HUES48 (cell line): ENCODE measurements at regions not wholly inside any gene's neighbourhood (a gene's known extent, or its start where the extent isn't known, plus 50 kb on each side); places are given as distances from the start of the nearest gene placed in this dataset.

Experiments used
- H3K27ac ChIP-seq: one replicate; pipeline ENCODE4 v1.7.0; 2013; ENCODE audit warnings: low read depth, low read length, inconsistent platforms
- H3K27me3 ChIP-seq: 2 replicates; pipeline ENCODE4 v1.6.1; 2013; ENCODE audit warnings: mild to moderate bottlenecking, low read length; ENCODE audit not compliant: control insufficient read depth, insufficient read depth
- H3K36me3 ChIP-seq: 2 replicates; pipeline ENCODE4 v1.6.1; 2013; ENCODE audit warnings: low read length; ENCODE audit not compliant: control insufficient read depth, insufficient read depth
- H3K4me1 ChIP-seq: 2 replicates; pipeline ENCODE4 v1.6.1; 2013; ENCODE audit warnings: mild to moderate bottlenecking, low read length; ENCODE audit not compliant: control insufficient read depth, insufficient read depth
- H3K4me3 ChIP-seq: 2 replicates; pipeline ENCODE4 v1.5.1; 2013; ENCODE audit warnings: mild to moderate bottlenecking, low read depth, low read length
- H3K9ac ChIP-seq: 2 replicates; pipeline ENCODE4 v1.6.1; 2013; ENCODE audit warnings: mild to moderate bottlenecking, low read depth, low read length, moderate library complexity
- H3K9me3 ChIP-seq: 2 replicates; pipeline ENCODE4 v1.6.1; 2013; ENCODE audit warnings: low read length; ENCODE audit not compliant: control insufficient read depth, insufficient read depth

DNA sequence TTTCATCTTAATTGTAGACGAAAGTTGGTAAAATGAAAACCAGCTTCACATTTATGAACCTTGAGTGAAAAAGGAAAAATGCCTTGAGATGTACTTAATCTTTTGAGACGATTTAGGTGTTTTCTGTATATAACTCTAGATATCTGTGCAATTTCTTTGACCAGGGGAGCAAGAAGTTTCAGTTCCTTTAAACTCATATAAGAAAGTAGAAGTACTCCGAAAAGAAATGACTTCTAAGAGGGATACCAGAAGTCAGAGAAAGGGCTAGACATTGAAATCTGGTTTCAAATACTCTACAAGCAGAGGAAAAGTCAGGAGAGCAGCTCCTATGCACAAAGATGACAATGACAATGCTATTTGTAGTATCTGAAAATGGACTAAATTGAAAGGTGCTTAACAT is 303.7 kb downstream of the BAMBI start:
- Histone ChIP-seq H3K4me3 (no peak overlapping the region), H3K4me1 (peaks cover 4% of the 10 kb centered on the region; the same call in 1 of the 2 replicates), H3K27me3 (no peaks in the 10 kb centered on the region), H3K36me3 (no peaks in the 10 kb centered on the region), H3K9ac (no peak overlapping the region), H3K27ac (no peak overlapping the region), H3K9me3 (no peaks in the 10 kb centered on the region)

- Histone ChIP-seq H3K9me3 (no peaks in the 10 kb centered on the region), H3K9ac (no peak overlapping the region), H3K4me1 (no peaks in the 10 kb centered on the region), H3K36me3 (no peaks in the 10 kb centered on the region), H3K27ac (no peak overlapping the region), H3K4me3 (no peak overlapping the region), H3K27me3 (no peaks in the 10 kb centered on the region)
Observed at GRCh38 chr10:28982974-28983373, 305.7 kb downstream of the BAMBI start.

- no peaks in the 10 kb centered on the region for H3K9me3 ChIP-seq
- no peaks in the 10 kb centered on the region for H3K36me3 ChIP-seq
- no peak overlapping the region for H3K4me3 ChIP-seq
- H3K27ac ChIP-seq, result no peak overlapping the region
- no peaks in the 10 kb centered on the region for H3K4me1 ChIP-seq
- no peak overlapping the region for H3K9ac ChIP-seq
- H3K27me3 ChIP-seq, result no peaks in the 10 kb centered on the region
Observed at GRCh38 chr10:28983799-28984198, 305.1 kb upstream of the LYZL1 start.

- Histone ChIP-seq H3K9ac (no peak overlapping the region), H3K36me3 (no peaks in the 10 kb centered on the region), H3K9me3 (no peaks in the 10 kb centered on the region), H3K27ac (no peak overlapping the region), H3K4me1 (no peaks in the 10 kb centered on the region), H3K27me3 (no peaks in the 10 kb centered on the region), H3K4me3 (no peak overlapping the region)
Observed at GRCh38 chr10:28984431-28984830, 304.4 kb upstream of the LYZL1 start.

DNA sequence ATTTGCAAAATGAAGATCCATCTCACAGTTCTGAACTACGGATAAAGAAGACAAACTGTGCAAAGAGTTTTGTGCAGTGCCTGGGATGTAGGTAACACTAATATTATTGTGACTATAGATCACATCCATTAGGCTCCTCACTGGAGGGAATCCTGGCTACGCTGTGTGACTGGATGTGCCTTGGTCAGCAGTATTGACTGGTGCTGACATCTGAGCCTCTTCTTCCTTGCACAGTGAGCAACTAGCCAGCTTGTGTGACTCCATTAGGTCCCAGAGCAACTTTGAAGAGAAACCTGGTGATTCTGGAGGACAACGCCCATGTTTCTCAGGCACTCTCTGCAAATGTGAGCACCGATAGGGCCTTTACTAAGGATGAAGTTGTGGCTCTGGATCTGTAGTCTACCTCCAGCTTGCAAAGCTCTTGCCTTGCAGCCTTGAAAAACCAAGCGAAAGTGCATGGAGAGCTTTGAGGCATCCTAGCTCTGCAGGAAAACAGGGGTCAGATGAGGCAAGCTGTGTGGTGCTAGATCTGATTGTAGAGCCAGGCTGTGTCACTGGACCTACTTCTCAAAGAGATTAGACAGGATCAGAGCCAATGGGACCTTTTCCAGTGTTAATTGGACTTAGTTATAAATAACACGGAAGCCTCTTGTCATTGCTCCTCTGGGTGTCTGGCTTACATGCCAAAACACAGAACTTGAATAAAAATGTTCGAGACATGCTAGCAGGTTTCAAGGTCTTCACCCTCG is 303.6 kb upstream of the LYZL1 start:
- no peaks in the 10 kb centered on the region for H3K9me3 ChIP-seq

DNA sequence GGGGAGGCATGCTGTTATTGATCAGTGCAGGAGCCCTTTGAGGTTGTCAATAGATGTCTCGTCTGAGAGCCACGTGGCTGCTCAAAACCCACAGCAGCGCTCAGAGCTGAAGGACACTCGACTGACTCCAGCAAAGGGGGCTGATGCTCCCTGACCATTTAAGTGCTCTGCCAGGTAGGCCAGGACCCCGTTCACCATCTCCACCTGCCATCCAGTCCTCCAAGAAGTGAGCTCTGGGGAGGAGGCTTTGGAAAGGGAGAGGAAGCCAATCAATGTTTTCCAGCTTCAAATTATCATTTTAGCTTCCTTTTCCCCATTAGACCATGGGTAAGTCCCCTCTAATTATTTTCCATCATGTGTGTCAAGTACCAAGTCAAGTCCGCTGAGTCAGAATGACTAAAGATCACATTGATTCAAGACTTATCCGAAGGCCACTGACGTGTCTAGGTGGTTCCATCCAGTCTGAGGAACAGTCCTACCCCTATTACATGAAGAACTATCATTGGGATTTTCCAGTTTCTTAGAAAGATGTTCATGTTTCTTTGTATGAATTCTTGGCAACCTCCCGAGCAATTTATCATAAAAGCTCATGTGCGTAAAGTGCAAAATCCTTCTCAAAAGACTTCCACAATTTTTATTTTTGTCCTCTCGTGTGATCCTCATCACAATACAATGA is 302.6 kb upstream of the LYZL1 start:
- Histone ChIP-seq H3K9ac (no peak overlapping the region), H3K27ac (no peak overlapping the region), H3K9me3 (no peaks in the 10 kb centered on the region)

More for the DNA sequence above, 303.6 kb upstream of the LYZL1 start:
- Histone ChIP-seq H3K27ac (no peak overlapping the region), H3K4me1 (no peaks in the 10 kb centered on the region), H3K36me3 (no peaks in the 10 kb centered on the region), H3K27me3 (no peaks in the 10 kb centered on the region), H3K4me3 (no peak overlapping the region), H3K9ac (no peak overlapping the region)

GRCh38 chr10:28986856-28987255 is 302.0 kb upstream of the LYZL1 start:
- Histone ChIP-seq H3K4me3 (no peak overlapping the region), H3K9ac (no peak overlapping the region), H3K36me3 (no peaks in the 10 kb centered on the region), H3K9me3 (no peaks in the 10 kb centered on the region), H3K27me3 (no peaks in the 10 kb centered on the region), H3K4me1 (0 out of 2 replicates have a peak, but pooled peaks cover under 1% of the 10 kb centered on the region), H3K27ac (no peak overlapping the region)

More for the DNA sequence above, 302.6 kb upstream of the LYZL1 start:
- H3K36me3 ChIP-seq, result no peaks in the 10 kb centered on the region
- H3K27me3 ChIP-seq, result no peaks in the 10 kb centered on the region
- no peaks in the 10 kb centered on the region for H3K4me1 ChIP-seq
- H3K4me3 ChIP-seq, result no peak overlapping the region

- Histone ChIP-seq H3K4me1 (0 out of 2 replicates have a peak, but pooled peaks cover 5% of the 10 kb centered on the region), H3K9ac (no peak overlapping the region), H3K4me3 (no peak overlapping the region), H3K27me3 (no peaks in the 10 kb centered on the region), H3K27ac (no peak overlapping the region), H3K36me3 (no peaks in the 10 kb centered on the region), H3K9me3 (no peaks in the 10 kb centered on the region)
Observed at GRCh38 chr10:28987555-28988320, 301.1 kb upstream of the LYZL1 start.

GRCh38 chr10:28988980-28989379 is 299.9 kb upstream of the LYZL1 start:
- no peak overlapping the region for H3K9ac ChIP-seq
- no peak overlapping the region for H3K27ac ChIP-seq
- H3K27me3 ChIP-seq, result no peaks in the 10 kb centered on the region
- H3K4me3 ChIP-seq, result no peak overlapping the region
- no peaks in the 10 kb centered on the region for H3K9me3 ChIP-seq
- no peaks in the 10 kb centered on the region for H3K36me3 ChIP-seq
- 0 out of 2 replicates have a peak, but pooled peaks cover 5% of the 10 kb centered on the region for H3K4me1 ChIP-seq

DNA sequence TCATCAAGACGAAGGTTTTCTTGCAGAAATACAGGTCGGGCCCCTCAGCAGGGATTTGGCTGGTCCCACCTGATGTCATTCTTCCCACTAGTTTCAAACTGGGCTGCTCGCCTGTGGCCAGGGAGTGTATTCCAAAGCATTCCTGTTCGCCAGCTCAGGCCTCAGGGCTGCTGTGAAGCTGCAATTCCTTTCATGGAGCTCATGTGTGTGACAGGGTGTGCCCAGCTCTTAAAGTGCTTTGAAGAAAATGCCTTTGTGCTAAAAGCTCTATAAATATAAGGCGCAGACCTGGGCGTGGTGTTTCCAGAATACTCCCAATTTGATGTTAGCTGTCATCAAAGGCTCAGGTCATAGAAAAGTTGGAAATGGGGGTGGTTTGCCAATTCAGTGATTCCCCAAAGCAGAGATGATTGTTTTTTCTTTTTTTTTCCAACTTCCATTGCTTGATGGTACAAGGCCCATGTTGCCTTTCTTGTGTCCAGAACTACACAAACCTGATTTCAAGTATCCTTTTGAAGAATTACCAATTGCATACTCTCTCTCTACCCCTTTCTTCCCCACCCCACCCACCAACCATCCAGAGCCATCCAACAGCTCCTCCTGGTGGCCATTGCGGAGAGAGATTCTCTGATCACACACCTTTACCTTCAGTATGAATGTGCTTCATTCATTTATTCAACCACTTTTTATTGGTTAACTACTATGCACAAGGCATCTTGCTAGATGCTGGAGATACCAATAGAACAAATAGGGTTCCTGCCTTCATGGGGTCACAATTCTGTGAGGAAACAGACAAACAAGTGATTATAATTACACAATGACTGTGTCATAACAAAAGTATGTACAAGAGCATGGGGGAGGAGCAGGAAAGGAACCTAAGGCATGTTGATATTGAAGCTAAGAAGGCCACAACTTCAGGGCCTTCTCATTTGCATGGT is 297.3 kb upstream of the LYZL1 start:
- Histone ChIP-seq H3K9ac (no peak overlapping the region), H3K27me3 (no peaks in the 10 kb centered on the region), H3K4me3 (no peak overlapping the region), H3K27ac (no peak overlapping the region), H3K36me3 (no peaks in the 10 kb centered on the region), H3K9me3 (0 out of 2 replicates have a peak, but pooled peaks cover 3% of the 10 kb centered on the region), H3K4me1 (0 out of 2 replicates have a peak, but pooled peaks cover 5% of the 10 kb centered on the region)
